Loucy (cell line): ENCODE measurements at regions not wholly inside any gene's neighbourhood (a gene's known extent, or its start where the extent isn't known, plus 50 kb on each side); places are given as distances from the start of the nearest gene placed in this dataset.

Experiments
- CTCF ChIP-seq: fragments of 200-600 bp; sonication (generic); conservative IDR thresholded peaks from 2 replicates; pipeline ENCODE4 v1.5.1; 2014; ENCODE audit warnings: mild to moderate bottlenecking, antibody characterized with exemption, low read length
- EZH2phosphoT487 ChIP-seq: fragments of 200-600 bp; IDR thresholded peaks from 2 replicates; pipeline ENCODE4 v1.6.1; 2018; ENCODE audit warnings: antibody characterized with exemption, mild to moderate bottlenecking, moderate library complexity, borderline replicate concordance

GRCh38 chr2:145339646-145340045 lies 819.7 kb upstream of the ZEB2 start:
- TF ChIP-seq CTCF (no peak), EZH2phosphoT487 (no peak)
